ENCODE measurements at regions not wholly inside any gene's neighbourhood (a gene's known extent, or its start where the extent isn't known, plus 50 kb on each side); places are given as distances from the start of the nearest gene placed in this dataset.

GRCh38 chr4:11263208-11263607, 165.5 kb downstream of the HS3ST1 start:
- TF ChIP-seq, protein P1, sequence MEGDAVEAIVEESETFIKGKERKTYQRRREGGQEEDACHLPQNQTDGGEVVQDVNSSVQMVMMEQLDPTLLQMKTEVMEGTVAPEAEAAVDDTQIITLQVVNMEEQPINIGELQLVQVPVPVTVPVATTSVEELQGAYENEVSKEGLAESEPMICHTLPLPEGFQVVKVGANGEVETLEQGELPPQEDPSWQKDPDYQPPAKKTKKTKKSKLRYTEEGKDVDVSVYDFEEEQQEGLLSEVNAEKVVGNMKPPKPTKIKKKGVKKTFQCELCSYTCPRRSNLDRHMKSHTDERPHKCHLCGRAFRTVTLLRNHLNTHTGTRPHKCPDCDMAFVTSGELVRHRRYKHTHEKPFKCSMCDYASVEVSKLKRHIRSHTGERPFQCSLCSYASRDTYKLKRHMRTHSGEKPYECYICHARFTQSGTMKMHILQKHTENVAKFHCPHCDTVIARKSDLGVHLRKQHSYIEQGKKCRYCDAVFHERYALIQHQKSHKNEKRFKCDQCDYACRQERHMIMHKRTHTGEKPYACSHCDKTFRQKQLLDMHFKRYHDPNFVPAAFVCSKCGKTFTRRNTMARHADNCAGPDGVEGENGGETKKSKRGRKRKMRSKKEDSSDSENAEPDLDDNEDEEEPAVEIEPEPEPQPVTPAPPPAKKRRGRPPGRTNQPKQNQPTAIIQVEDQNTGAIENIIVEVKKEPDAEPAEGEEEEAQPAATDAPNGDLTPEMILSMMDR (IDR thresholded peaks at IDR 0.05): no peak
- TF ChIP-seq POLR2AphosphoS5 (IDR thresholded peaks at IDR 0.05) (no peak), POLR2A (IDR thresholded peaks at IDR 0.05) (no peak), EP300 (IDR thresholded peaks at IDR 0.05) (no peak)
- no peak for DNase-seq
- no peak overlapping the region for H3K27ac ChIP-seq
- H3K4me1 ChIP-seq: no peaks in the 10 kb centered on the region
- H3K36me3 ChIP-seq: no peaks in the 10 kb centered on the region
- no peaks in the 10 kb centered on the region for H3K9me3 ChIP-seq
- H3K4me3 ChIP-seq: no peak overlapping the region
- ATAC-seq (ENCODE audit: low FRiP score in 2 of 2): no peak
- WGBS, 2 donors: 93 to 95% methylated on average over 1 of the region's 1 CpG
- H3K27me3 ChIP-seq: no peaks in the 10 kb centered on the region

GRCh38 chr4:11261066-11261850, 167.4 kb downstream of the HS3ST1 start:
- H3K36me3 ChIP-seq: no peaks in the 10 kb centered on the region
- no peak for ATAC-seq (ENCODE audit: low FRiP score in 2 of 2)
- H3K27me3 ChIP-seq: no peaks in the 10 kb centered on the region
- no peaks in the 10 kb centered on the region for H3K9me3 ChIP-seq
- 93 to 98% methylated on average over 7 of the region's 7 CpGs for WGBS, 2 donors
- no peak overlapping the region for H3K4me3 ChIP-seq
- TF ChIP-seq POLR2A (IDR thresholded peaks at IDR 0.05) (no peak), POLR2AphosphoS5 (IDR thresholded peaks at IDR 0.05) (no peak), EP300 (IDR thresholded peaks at IDR 0.05) (no peak)
- TF ChIP-seq, protein P1 (IDR thresholded peaks at IDR 0.05): no peak
- H3K27ac ChIP-seq: no peak overlapping the region
- DNase-seq: no peak
- no peaks in the 10 kb centered on the region for H3K4me1 ChIP-seq

DNA sequence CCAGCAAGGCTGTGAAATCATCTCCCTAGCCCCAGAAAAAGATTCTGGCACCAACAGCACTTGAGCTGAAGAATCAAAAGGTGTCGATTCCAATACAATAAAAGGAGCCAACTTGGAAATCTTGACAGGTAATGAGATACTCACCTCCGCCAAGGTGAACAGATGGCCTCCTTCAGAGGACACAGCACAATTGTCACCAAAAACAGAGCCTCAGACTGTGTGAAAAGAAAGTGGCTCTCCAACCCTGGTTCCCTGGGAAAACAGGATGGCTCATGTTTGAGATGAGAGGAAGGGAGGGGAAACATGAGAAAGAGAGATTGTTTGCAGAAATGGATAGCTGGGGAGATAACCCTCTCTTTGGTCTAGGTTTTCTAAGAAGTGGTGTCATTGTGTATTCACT, 168.9 kb downstream of the HS3ST1 start:
- H3K9me3 ChIP-seq: no peaks in the 10 kb centered on the region
- no peak overlapping the region for H3K27ac ChIP-seq
- H3K36me3 ChIP-seq: no peaks in the 10 kb centered on the region
- 83 to 92% methylated on average over 2 of the region's 2 CpGs for WGBS, 2 donors
- H3K4me1 ChIP-seq: no peaks in the 10 kb centered on the region
- TF ChIP-seq, protein P1 (IDR thresholded peaks at IDR 0.05): no peak
- TF ChIP-seq POLR2A (IDR thresholded peaks at IDR 0.05): no peak
- no peak for TF ChIP-seq POLR2AphosphoS5 (IDR thresholded peaks at IDR 0.05)
- TF ChIP-seq EP300 (IDR thresholded peaks at IDR 0.05): no peak
- H3K4me3 ChIP-seq: no peak overlapping the region
- no peak for DNase-seq
- no peaks in the 10 kb centered on the region for H3K27me3 ChIP-seq
- ATAC-seq (ENCODE audit: low FRiP score in 2 of 2): no peak

DNA sequence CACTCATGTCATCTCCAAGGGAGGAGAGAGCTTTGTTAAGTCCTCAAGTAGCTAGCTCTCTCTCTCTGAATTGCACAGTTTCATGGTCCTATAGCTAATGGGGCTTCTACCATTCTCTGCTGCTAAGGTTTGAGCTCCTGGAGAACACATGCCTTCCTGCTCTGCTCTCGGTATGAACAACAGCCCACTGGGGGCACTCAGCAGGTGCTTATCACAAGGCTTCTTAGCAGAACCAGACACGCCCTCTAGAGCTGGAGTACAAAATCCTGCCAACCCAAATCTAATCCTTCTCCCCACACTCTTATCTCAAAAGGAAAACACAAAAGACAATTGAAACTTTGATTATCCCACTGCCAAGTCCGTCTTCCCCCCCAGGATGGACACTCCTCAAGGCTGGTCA, 176.5 kb downstream of the HS3ST1 start:
- Histone ChIP-seq H3K9me3 (no peaks in the 10 kb centered on the region), H3K27ac (no peak overlapping the region), H3K4me3 (no peak overlapping the region), H3K36me3 (no peaks in the 10 kb centered on the region), H3K4me1 (no peaks in the 10 kb centered on the region), H3K27me3 (no peaks in the 10 kb centered on the region)
- TF ChIP-seq EP300 (IDR thresholded peaks at IDR 0.05) (no peak), POLR2A (IDR thresholded peaks at IDR 0.05) (no peak), POLR2AphosphoS5 (IDR thresholded peaks at IDR 0.05) (no peak)
- TF ChIP-seq, protein P1 (IDR thresholded peaks at IDR 0.05): no peak
- no peak for ATAC-seq (ENCODE audit: low FRiP score in 2 of 2)
- DNase-seq: no peak
- 66 to 68% methylated on average over 3 of the region's 3 CpGs for WGBS, 2 donors

DNA sequence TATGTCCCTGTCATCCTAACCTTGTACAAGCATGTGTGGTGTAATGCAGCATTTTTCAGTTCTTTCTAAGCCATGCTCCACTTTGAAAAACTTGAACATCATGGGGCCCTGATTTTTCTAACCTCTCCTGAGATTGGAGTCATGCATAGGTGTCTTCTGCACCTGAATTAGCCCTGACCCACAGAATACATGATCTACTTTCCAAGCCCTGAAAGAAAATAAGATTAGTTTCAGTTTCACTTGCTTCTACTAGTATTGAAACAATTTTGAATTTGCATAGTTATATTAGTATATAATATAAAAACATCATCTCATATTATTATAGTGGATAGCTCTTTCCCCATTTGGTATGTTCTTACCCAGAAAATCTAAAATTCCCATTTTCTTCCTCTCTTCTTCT, 178.2 kb downstream of the HS3ST1 start:
- H3K9me3 ChIP-seq: peaks cover 0 to 9% (median 0%) of the 10 kb centered on the region in 4 donors
- no peaks in the 10 kb centered on the region for H3K4me1 ChIP-seq
- no peaks in the 10 kb centered on the region for H3K36me3 ChIP-seq
- no peak overlapping the region for H3K27ac ChIP-seq
- TF ChIP-seq POLR2AphosphoS5 (IDR thresholded peaks at IDR 0.05): no peak
- TF ChIP-seq, protein P1 (IDR thresholded peaks at IDR 0.05): no peak
- TF ChIP-seq POLR2A (IDR thresholded peaks at IDR 0.05): no peak
- no peak for TF ChIP-seq EP300 (IDR thresholded peaks at IDR 0.05)
- DNase-seq (no peak), ATAC-seq (ENCODE audit: low FRiP score in 2 of 2) (no peak)
- no peaks in the 10 kb centered on the region for H3K27me3 ChIP-seq
- no peak overlapping the region for H3K4me3 ChIP-seq

Data from upper lobe of left lung (tissue), 6 donors.